ENCODE measurements at regions not wholly inside any gene's neighbourhood (a gene's known extent, or its start where the extent isn't known, plus 50 kb on each side); places are given as distances from the start of the nearest gene placed in this dataset.

DNA sequence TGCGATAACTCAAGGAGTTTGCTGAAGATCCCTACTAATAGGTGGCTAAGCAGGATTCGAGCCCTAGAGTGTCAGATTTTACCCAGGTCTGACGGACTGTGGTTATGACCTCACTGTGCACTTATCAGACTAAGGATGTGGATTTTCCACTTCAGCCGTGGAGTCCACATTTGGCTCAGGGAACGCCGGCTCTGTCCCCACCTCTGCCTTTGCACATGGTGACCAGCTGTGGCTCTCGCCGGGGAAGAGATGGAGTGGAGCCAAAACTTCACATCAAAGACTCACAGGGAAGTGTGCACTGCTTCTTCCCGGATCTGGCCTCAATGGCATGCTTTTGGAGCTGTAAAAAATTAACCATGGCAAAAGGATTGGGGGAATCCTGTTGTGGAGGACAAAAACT, 249.3 kb upstream of the APCDD1 start:
- no peak for DNase-seq (ENCODE audit: low read depth in 4 of 4, low spot score in 3 of 4)

DNA sequence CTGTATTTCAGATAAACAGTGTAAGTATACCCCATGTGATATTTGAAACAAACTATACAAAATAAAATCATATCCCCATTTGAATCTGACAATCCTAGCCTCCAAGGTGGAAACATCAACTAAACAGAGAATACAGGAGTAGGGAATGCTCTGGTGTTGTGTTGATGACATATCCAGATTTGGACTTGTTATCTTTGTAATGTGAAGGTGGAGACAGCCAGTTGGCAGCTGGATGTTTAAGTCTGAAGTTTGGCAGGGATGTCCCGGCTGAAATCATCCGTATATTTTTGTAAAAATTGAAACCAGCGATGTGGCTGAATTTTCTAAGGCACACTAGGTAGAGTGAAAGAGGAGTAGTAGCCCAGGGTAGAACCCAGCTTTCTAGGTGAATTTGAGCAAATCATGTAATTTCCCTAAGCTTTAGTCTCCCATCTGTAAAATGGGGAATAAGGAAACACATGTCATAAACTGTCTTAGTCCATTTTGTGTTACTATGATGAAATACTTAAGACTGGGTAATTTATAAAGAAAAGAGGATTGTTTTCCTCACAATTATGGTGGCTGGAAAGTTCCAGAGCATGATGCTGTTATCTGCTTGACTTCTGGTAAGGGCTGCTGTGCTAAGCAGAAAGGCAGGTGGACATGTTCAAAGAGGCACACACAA, 246.6 kb upstream of the APCDD1 start:
- no peak for DNase-seq (ENCODE audit: low read depth in 4 of 4, low spot score in 3 of 4)

DNA sequence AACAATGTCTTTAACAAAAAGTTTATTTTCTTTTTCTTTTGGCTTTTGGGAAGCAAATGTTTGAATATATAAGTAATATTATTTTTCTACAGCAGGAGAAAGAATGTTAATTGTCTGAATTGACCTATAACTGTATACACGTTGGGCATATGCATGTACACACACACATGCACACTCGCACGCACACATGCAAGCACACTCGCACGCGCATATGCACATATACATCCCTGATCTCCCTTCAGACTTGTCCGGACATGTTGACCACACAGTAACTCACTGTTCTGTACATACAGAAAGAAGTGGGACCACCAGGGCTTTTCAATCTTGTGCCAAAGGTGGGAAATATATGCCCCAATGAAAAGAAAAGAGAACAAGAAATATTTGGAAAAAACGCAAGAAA, 245.1 kb upstream of the APCDD1 start:
- no peak for DNase-seq (ENCODE audit: low read depth in 4 of 4, low spot score in 3 of 4)

DNA sequence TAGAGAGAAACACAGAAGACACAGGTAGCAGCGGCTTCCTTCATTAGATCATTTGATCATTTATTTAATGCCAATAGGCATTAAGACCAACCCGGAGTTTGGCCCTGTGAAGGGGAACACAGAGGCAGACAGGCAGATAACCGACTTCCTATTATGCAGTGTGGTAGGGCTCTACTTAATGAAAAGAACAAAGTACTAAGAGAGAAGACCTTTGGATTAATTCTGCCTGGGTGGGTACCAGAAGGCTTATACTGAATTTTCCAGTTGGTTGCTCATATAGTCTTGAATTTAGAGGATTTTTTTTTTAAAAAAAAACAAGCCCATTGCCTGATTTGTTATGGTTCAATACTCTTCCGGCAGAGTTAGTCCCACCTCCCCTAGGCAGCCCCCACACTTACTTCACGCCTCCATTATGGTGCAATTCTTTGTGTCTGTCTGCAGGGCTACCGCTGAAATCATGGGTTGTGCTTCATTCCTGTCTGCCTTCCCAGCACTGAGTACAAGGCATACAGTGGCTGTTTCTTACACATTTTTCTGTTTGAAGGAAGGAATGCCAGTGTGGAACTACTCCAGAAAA, 244.3 kb upstream of the APCDD1 start:
- no peak for DNase-seq (ENCODE audit: low read depth in 4 of 4, low spot score in 3 of 4)

DNA sequence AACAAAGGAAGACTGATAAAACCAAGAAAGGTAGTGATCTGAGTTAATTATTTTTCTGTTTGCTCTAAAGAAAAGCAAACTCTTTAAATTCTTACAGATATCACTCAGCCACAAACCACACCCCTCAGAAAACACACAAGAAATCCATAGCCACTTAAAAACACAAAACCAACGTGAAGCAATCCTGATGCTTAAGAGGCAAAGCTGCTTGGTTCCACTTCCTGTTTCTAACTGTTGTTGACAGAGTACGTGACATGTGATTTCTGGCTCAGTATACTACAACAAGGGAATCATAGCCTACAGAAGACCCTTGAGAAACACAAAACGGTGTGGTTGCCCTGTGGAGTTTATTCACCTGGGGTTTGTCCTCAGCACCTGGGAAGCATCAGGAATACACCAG, 240.9 kb upstream of the APCDD1 start:
- DNase-seq (ENCODE audit: low read depth in 4 of 4, low spot score in 3 of 4): no peak

DNA sequence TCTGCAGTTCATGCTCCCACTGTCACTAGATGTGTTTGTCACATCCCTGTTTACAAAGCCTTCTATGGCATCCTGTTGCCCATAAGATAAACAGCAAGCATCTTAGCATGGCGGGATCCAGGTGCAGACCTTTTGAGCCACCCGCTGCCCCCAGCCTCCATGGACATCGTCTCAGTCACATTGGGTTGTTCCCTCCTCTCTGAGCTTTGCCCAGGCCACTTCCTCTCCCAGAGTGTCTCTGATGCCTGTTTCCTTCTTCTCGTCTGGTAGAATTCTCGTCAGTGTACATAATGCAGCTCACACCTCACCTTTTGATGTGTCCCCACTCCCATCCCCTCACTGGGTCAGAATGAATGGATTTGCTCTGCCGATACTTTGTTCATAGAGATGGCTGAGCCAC, 239.0 kb upstream of the APCDD1 start:
- DNase-seq (ENCODE audit: low read depth in 4 of 4, low spot score in 3 of 4): no peak

DNA sequence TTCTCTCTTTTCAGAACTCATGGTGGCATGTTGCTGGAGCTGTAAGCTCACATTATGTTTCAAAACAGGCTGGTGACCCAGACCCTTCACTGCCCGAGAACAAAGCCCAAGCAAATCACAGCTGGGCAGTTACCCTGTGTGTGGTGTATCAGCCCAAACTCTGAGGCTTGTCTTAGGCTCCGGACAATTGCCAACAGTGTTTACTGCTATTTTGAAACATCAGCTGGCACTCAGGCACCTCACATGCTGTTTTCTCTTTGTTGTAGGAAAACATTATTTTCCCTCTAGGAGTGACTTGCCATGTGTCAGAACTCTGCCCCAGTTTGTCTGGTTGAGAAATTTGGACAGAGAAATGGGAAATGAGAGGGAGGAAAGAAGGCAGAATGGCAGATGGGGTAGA, 237.6 kb upstream of the APCDD1 start:
- DNase-seq (ENCODE audit: low read depth in 4 of 4, low spot score in 3 of 4): no peak

DNA sequence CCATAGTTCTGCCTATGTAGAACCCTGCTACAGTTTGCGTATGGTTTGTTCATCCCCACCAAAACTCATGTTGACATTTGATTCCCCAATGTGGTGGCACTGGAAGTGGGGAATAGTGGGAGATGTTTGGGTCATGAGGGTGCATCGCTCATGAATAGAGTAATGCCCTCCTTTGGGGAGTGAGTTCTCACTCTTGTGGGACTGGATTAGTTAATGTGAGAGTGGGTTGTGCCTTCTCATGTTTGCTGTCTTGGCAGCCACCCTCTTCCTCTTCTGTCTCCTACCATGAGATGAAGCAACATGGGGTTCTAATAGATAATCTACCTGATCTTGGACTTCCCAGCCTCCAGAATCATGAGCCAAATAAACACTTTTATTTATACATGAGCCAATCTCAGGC, 237.2 kb upstream of the APCDD1 start:
- no peak for DNase-seq (ENCODE audit: low read depth in 4 of 4, low spot score in 3 of 4)

DNA sequence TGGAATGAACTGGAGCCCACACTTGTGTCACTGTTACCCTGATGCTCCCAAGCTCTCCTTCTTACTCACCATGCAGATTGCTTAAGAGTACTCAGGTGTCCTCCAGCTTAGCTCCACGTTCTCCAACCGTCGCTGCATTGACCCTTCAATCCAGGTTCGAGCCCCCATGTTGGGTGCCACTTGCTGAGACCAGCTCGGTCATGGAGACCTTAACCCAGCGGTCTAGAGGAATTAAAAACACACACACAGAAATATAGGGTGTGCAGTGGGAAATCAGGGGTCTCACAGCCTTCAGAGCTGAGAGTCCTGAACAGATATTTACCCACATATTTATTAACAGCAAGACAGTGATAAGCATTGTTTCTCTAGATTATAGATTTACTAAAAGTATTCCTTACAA, 229.1 kb upstream of the APCDD1 start:
- DNase-seq (ENCODE audit: low read depth in 4 of 4, low spot score in 3 of 4): no peak

DNA sequence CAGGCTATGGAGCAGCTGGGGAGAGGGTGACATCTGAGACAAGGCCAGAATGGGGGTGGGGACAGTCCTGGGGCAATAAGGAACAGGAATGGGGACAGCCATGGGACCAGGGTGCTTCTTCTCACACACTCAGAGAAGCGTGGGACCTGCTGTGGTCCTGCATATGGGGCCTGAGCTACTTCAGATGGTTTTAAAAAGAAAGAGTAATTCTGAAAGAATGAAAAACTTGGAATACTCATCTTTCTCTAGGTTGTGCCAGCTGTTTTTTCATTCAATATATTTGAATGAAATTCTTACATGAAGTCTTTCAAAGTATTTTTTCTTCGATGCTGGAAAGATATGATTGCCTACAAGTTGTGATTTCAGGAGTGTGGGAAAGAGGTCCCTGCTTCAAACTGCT, 227.5 kb upstream of the APCDD1 start:
- no peak for DNase-seq (ENCODE audit: low read depth in 4 of 4, low spot score in 3 of 4)

DNA sequence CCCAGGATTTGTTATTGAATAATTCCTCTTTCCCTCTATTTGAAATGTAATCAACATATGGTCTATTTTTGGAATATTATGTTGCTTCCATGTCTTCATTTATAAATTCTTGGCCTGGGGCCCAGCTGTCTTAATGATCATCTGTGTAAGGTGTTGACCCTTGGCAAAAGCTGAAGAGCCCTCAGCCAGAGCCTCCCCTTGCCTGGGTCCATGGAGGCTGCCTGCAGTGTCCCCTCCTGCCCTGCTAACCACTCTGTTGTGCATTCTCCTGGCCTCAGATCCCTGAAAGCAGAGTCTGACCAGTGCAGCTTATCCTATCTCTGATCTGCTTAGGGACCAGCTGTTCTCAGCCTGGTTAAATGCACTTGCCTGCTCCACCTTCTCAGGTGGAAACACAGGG, 226.1 kb upstream of the APCDD1 start:
- DNase-seq (ENCODE audit: low read depth in 4 of 4, low spot score in 3 of 4): no peak

DNA sequence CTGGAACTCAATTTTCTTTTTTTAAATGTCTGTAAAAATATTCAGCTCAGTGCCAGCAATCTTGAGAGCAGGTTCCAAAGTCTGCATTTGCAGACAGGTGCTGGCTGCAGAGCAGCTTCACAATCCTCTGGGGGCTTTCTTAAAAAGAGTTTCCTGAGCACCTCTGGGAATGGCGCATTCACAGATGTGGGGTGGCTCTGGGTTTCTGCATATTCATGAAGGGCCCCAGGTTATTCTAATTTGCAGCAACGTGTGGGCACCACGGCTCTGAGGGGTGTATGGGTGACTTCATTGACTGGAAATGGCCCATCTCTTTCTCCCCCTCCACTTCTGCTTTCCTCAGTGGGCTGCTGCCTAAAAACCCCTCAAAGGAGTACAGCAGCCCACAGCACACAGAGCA, 225.0 kb upstream of the APCDD1 start:
- no peak for DNase-seq (ENCODE audit: low read depth in 4 of 4, low spot score in 3 of 4)

DNA sequence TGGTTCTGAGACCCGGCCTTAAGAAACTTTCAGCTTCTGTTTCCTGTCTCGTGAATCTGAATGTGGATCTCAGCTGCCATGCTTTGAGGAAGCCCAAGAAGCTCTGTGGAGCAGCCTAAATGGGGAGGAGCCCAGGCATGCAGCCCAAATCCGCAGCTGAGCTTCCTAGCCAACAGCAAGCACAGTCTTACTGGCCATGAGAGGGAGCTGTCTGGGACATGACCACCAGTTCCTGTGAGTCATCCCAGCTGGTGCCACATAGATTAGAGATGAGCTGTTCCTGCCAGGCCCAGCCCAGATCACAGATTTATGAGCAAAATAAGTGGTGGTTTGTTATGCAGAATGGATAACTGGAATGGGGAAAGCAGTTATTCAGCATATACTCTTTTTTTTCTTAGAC, 224.4 kb upstream of the APCDD1 start:
- DNase-seq (ENCODE audit: low read depth in 4 of 4, low spot score in 3 of 4): no peak

DNA sequence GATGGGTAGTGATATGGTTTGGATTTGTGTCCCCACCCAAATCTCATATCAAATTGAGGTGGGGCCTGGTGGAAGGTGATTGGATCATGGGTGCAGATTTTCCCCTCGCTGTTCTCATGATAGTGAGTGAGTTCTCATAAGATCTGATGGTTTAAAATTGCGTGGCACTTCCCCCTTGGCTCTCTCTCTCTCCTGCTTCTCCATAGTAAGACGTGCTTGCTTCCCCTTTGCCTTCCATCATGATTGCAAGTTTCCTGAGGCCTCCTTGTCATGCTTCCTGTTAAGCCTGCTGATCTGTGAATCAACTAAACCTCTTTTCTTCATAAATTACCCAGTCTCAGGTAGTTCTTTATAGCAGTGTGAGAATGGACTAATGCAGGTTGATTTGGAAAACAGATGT, 223.2 kb upstream of the APCDD1 start:
- no peak for DNase-seq (ENCODE audit: low read depth in 4 of 4, low spot score in 3 of 4)

DNA sequence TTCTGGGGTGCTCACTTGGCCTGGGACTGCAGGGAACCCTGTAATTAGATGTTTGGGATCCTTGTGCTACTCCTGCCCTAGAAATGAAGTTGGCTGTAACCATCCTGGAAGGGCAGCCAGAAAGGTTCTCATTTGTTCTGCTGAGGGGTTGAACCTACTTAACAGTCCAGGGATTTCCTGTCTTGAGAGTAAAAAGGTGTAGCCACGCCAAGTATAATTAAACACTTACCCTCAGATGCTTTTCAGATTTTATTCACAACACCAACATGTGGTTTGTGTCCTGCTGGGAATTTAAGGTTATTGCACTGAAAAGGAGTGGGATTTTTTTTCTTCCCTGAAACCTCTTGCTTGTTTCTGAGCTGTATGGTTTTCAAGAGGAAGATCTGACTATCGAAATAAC, 222.4 kb upstream of the APCDD1 start:
- no peak for DNase-seq (ENCODE audit: low read depth in 4 of 4, low spot score in 3 of 4)

DNA sequence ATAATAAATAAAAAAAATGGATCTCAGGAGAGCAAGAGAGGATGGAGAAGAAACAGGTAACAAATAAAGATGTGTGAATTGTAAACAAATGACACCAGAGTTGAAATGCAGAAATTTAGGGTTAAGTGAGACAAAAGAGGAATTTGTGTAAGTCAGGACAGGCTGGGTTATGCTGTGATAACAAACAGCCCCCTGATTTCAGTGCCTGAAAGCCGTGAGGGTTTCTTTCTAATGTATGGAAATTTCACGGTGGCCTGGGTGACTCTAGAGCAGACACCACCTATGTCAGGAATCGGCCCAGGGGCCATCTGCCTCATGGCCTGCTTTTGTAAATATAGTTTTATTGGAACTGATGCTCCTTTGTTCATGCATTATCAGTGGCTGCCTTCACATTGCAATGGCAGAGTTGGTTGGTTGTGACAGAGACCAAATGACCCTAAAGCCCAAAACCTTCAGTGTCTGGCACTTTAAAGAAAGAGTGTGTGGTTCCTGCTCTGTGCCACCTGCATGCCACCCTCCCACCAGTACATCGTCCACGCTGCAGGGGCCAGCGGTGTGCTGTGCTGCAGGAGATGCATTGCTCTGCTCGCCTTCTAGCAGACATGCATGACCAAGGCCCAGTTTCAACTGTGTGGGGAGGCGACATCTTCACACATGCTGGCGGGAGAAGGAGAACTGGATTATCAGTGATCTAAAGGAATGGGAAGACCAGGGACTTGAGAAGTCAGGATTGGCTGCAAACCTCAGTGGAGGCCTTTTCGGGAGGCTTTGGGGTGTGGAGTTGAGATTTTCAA, 221.2 kb upstream of the APCDD1 start:
- no peak for DNase-seq (ENCODE audit: low read depth in 4 of 4, low spot score in 3 of 4)

DNA sequence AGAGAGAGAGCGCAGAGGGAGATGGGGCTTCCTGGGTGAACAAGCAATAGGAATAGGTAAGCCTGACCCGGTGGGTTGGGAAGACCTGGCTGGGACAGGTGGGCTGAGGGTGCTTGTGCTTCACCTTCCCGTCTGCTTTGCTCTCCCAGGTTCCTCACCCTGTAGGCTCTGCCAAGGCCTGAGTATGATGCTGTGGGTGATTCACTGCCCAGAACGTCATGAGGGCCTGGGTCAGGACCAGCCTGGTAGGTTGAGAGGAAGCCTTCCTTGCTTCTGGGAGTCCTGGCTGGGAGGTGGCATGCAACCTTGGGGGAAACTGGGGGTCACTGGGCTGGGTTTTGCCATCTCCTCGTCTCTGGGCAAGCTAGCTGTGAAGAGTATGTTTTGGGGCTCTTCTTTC, 220.2 kb upstream of the APCDD1 start:
- DNase-seq (ENCODE audit: low read depth in 4 of 4, low spot score in 3 of 4): no peak

DNA sequence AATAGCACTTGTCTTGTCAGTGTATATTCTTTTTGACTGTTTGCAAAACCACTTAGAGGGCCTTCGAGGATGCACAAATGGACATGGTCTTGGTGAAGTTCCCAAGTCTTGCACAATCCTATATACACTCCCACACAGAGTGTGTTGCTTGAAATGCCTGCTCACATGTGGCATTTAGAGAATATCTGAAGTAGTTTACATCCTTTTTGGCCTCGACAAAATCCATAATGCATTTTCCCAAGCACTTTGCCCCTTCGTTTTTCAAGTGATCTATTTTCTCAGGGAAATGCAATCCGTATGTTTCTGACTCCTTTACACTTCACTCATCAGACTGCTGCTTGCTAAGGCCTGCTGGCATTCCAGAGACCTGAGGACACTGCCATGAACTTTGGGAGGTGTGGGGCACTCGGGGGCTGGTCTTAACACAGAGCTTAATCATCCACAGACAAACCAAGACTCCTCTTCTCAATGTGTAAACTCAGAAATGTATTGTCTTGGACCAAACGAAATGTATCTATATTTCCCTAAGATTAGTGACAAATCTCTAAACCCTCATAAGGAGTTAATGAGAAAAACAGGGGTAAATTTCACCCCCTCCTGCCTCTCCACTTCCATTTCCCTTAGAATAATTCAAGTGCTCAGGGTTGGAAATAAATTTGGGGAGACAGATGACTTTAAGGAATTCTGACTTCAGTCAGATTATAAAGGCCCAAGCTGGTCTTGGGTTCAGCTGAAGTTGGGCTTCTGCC, 219.3 kb upstream of the APCDD1 start:
- DNase-seq (ENCODE audit: low read depth in 4 of 4, low spot score in 3 of 4): no peak

DNA sequence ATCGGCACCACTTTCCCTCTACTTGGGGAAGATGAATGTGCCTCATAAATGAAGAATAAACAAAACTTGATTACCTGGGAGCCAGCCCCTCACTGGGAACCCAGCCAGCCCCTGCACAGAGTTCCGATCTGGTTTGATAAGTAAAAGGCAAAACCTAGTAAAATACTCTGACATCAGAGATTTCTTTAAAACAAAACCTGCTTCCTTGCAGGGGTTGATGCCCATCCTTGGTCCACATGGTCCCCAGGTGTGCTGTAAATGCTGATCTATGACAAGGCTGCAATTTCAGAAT, 218.8 kb upstream of the APCDD1 start:
- no peak for DNase-seq (ENCODE audit: low read depth in 4 of 4, low spot score in 3 of 4)

DNA sequence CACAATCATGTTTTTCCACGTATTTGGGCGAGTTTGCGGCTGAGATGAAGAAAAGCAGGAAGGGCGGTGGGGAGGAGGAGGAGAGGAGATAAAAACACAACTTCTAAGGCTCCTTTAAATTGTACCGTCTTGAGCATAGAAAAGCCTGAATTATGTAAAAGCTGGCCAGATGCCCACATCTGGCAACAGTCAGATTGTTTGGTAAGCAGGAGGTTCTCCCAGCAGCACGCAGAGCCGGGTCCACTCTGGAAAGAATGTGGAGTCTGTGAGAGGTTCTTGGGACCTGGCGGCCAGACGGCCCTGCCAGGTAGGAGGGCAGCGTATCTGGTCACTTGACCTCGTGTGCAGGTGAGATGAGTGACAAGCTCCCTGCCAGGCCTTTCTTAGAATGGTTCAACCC, 215.3 kb upstream of the APCDD1 start:
- DNase-seq (ENCODE audit: low read depth in 4 of 4, low spot score in 3 of 4): no peak

DNA sequence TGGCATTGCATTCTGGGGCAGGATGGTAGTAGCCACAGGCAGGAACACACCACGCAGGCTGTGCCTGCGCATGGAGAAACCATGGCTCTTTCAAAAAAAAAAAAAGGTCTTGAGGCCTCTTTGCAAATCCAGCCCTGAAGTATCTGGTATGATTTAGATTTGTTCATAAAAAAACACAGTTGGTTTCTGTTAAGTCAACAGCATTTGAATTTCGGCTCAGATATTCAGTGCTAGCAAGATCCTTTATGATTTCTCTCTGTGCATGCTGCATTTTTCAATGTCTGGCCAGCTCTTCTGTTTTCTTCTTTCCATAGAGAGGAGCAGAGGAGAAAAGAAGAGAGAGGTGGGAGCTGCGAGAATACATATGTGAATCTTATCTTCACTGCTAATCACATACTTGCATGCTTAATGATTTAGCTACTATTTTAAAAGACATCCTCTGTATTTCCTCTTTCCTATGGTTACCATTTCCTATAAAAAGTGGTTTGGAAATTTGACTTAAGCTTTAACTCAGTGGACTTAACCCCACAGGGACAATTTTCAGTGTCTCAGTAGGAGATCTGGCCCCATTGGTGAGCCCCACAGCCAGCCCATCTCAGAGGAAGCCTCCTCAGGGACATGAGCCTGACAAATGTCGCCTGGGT, 214.3 kb upstream of the APCDD1 start:
- DNase-seq (ENCODE audit: low read depth in 4 of 4, low spot score in 3 of 4): no peak

Data from right renal pelvis (tissue), 4 donors.